K562 (cell line): ENCODE measurements at regions not wholly inside any gene's neighbourhood (a gene's known extent, or its start where the extent isn't known, plus 50 kb on each side); places are given as distances from the start of the nearest gene placed in this dataset.

ENCODE experiments used
- ATAC-seq: fragments of 200-7000 bp; cut with Tn5 transposase; 3 replicates; pipeline ENCODE4 v1.9.1; 2020; ENCODE audit warnings: moderate library complexity
- BruUV-seq: library from RNA; stranded (reverse); fragments of 400-500 nt; replicated peaks from 2 replicates; lab custom pipeline; 2021; lab: Mats Ljungman, UMichigan
- CTCF ChIA-PET: fragments of 300-600 bp; formaldehyde crosslinking; extraction: SDS; loops from one replicate; lab custom pipeline; 2021; ENCODE audit warnings: low intra/inter-chr PET ratio; lab: Yijun Ruan, JAX
- POLR2A ChIA-PET: fragments of 300-600, 350-650 bp; sonication (Branson Sonifier 250); formaldehyde crosslinking; extraction: SDS; loops from one replicate; lab custom pipeline; 2021; ENCODE audit warnings: antibody characterized with exemption, inconsistent platforms; lab: Yijun Ruan, JAX
- DNase-seq, 4 experiments: peaks; one replicate each; pipeline versions ENCODE4 v3.0.0 to v3.0.0-alpha.2; 2011 to 2018; ENCODE audit warnings: low spot score in 3 of 4, mixed read lengths in 3 of 4; ENCODE audit errors: extremely low read depth in 1 of 4
- FAIRE-seq: peaks from 2 replicates; lab custom pipeline; 2011; peaks lifted over from hg19 to GRCh38; lab: Jason Lieb, UNC
- H2AFZ ChIP-seq: 2 replicates; pipeline ENCODE4 v1.6.0; 2011; ENCODE audit warnings: low read depth, low read length, control low read depth, inconsistent platforms
- H3K27ac ChIP-seq: fragments of 200-600 bp; 3 replicates; pipeline ENCODE4 v1.8.0; 2011; ENCODE audit warnings: low read depth, mild to moderate bottlenecking, control low read depth, inconsistent platforms, low read length, moderate library complexity, mixed read lengths; ENCODE audit errors: extremely low read depth
- H3K27me3 ChIP-seq, 2 experiments: fragments of 300-600 bp in 1 of 2; 2 replicates in 1 of 2; 3 replicates in 1 of 2; pipeline versions ENCODE4 v1.6.0 to v1.8.0; 2011; ENCODE audit warnings: inconsistent platforms in 2 of 2, low read length in 2 of 2, mild to moderate bottlenecking in 1 of 2, mixed read lengths in 1 of 2, moderate library complexity in 1 of 2; ENCODE audit not compliant: control insufficient read depth in 2 of 2, insufficient read depth in 2 of 2
- H3K36me3 ChIP-seq: fragments of 300-600 bp; 3 replicates; pipeline ENCODE4 v1.8.0; 2011; ENCODE audit warnings: mild to moderate bottlenecking, low read length, inconsistent platforms; ENCODE audit not compliant: control insufficient read depth, insufficient read depth
- H3K4me1 ChIP-seq, 2 experiments: fragments of 200-600 bp in 1 of 2; replicated peaks in 1 of 2; 2 replicates in 1 of 2; 3 replicates in 1 of 2; pipeline versions ENCODE4 v1.5.1 to v1.8.0; 2011; ENCODE audit warnings: inconsistent platforms in 2 of 2, low read length in 2 of 2, mild to moderate bottlenecking in 1 of 2, mixed read lengths in 1 of 2, moderate library complexity in 1 of 2; ENCODE audit not compliant: control insufficient read depth in 2 of 2, insufficient read depth in 2 of 2
- H3K4me2 ChIP-seq: 2 replicates; pipeline ENCODE4 v1.6.1; 2011; ENCODE audit warnings: low read length, control low read depth, inconsistent platforms, mixed read lengths; ENCODE audit not compliant: insufficient read depth
- H3K4me3 ChIP-seq: fragments of 200-600 bp; sonication (generic), shearing (Covaris generic); 2 replicates; pipeline ENCODE4 v1.5.1; 2016; ENCODE audit warnings: control low read depth, inconsistent platforms
- H3K79me2 ChIP-seq: fragments of 200-600 bp; 3 replicates; pipeline ENCODE4 v1.8.0; 2011; ENCODE audit warnings: low read length, inconsistent platforms; ENCODE audit not compliant: control insufficient read depth, insufficient read depth
- H3K9ac ChIP-seq, 2 experiments: 2 replicates each; pipeline versions ENCODE4 v1.6.0 to v1.6.1; 2011; ENCODE audit warnings: low read depth in 2 of 2, low read length in 2 of 2, control low read depth in 1 of 2, inconsistent platforms in 1 of 2, mild to moderate bottlenecking in 1 of 2, mixed read lengths in 1 of 2; ENCODE audit not compliant: insufficient read depth in 1 of 2
- H3K9me1 ChIP-seq: one replicate; pipeline ENCODE4 v1.6.0; 2011; ENCODE audit warnings: inconsistent platforms, mild to moderate bottlenecking, low read length, moderate library complexity; ENCODE audit not compliant: control insufficient read depth, insufficient read depth
- H3K9me3 ChIP-seq: replicated peaks from 2 replicates; pipeline ENCODE4 v1.5.1; 2011; ENCODE audit warnings: low read depth, low read length, inconsistent platforms; ENCODE audit not compliant: control insufficient read depth, insufficient read depth
- H4K20me1 ChIP-seq: replicated peaks from 2 replicates; pipeline ENCODE4 v1.6.1; 2011; ENCODE audit warnings: low read length, inconsistent platforms, mixed read lengths; ENCODE audit not compliant: control insufficient read depth, insufficient read depth
- ARID1B ChIP-seq: fragments of 450-650 bp; IDR thresholded peaks from 2 replicates; pipeline ENCODE4 v1.6.1; 2016; ENCODE audit warnings: antibody characterized with exemption, mild to moderate bottlenecking, inconsistent platforms
- ATF3 ChIP-seq, 2 experiments: fragments of 450-650 bp in 1 of 2; sonication (generic) in 1 of 2; formaldehyde crosslinking in 1 of 2; IDR thresholded peaks in 1 of 2; conservative IDR thresholded peaks in 1 of 2; 2 replicates each; pipeline versions ENCODE4 v1.6.1 to v1.8.1; 2016 to 2023; ENCODE audit warnings: mild to moderate bottlenecking in 2 of 2, moderate library complexity in 2 of 2, inconsistent platforms in 1 of 2, missing genetic modification reagents in 1 of 2
- CBFA2T3 ChIP-seq: fragments of 450-650 bp; IDR thresholded peaks from 2 replicates; pipeline ENCODE4 v1.6.1; 2017
- CC2D1A ChIP-seq: fragments of 450-650 bp; IDR thresholded peaks from 2 replicates; pipeline ENCODE4 v1.6.1; 2017; ENCODE audit warnings: mild to moderate bottlenecking
- DDX20 ChIP-seq: fragments of 450-650 bp; IDR thresholded peaks from 2 replicates; pipeline ENCODE4 v1.6.1; 2016; ENCODE audit warnings: missing genetic modification characterization, low read depth, mild to moderate bottlenecking, missing compliant biosample characterization, moderate library complexity
- FOXJ2 ChIP-seq: fragments of 200-800 bp; sonication (Bioruptor generic); IDR thresholded peaks from 2 replicates; pipeline ENCODE4 v1.6.1; 2016; ENCODE audit warnings: missing genetic modification characterization, missing compliant biosample characterization
- HMGN3 ChIP-seq: IDR thresholded peaks from 2 replicates; pipeline ENCODE4 v1.6.1; 2011; ENCODE audit warnings: borderline replicate concordance, low read depth, mild to moderate bottlenecking, mixed read lengths, low read length; ENCODE audit not compliant: insufficient read length; ENCODE audit errors: extremely low read depth
- MAFG ChIP-seq: fragments of 450-650 bp; conservative IDR thresholded peaks from 2 replicates; pipeline ENCODE4 v1.6.1; 2016; ENCODE audit warnings: missing genetic modification characterization, missing compliant biosample characterization
- MEIS2 ChIP-seq: fragments of 450-650 bp; IDR thresholded peaks from 2 replicates; pipeline ENCODE4 v1.6.1; 2014; ENCODE audit warnings: mild to moderate bottlenecking; ENCODE audit not compliant: partially characterized antibody
- MYNN ChIP-seq, 2 experiments: sonication (generic); formaldehyde crosslinking in 1 of 2; IDR thresholded peaks; 2 replicates each; pipeline versions ENCODE4 v1.5.0 to v1.6.1; 2016 to 2020; ENCODE audit warnings: antibody characterized with exemption in 1 of 2, missing genetic modification reagents in 1 of 2
- NCOA4 ChIP-seq: fragments of 450-650 bp; IDR thresholded peaks from 2 replicates; pipeline ENCODE4 v1.6.1; 2018; ENCODE audit warnings: mild to moderate bottlenecking; ENCODE audit not compliant: partially characterized antibody
- POLR2B ChIP-seq: fragments of 450-650 bp; IDR thresholded peaks from 2 replicates; pipeline ENCODE4 v1.6.1; 2018; ENCODE audit warnings: low read depth; ENCODE audit not compliant: partially characterized antibody
- RFX7 ChIP-seq: fragments of 250-450 bp; sonication (Bioruptor Pico); IDR thresholded peaks from 2 replicates; pipeline ENCODE4 v1.5.1; 2021; ENCODE audit warnings: mild to moderate bottlenecking
- SETDB1 ChIP-seq: IDR thresholded peaks from one replicate; pipeline ENCODE4 v1.6.1; 2012; ENCODE audit warnings: low read length, control low read depth, inconsistent platforms
- STAG1 ChIP-seq: sonication (generic); formaldehyde crosslinking; IDR thresholded peaks from 2 replicates; pipeline ENCODE4 v1.5.0; 2020; ENCODE audit warnings: missing genetic modification reagents, borderline replicate concordance
- ZNF79 ChIP-seq: fragments of 250-450 bp; sonication (Bioruptor Pico); IDR thresholded peaks from 2 replicates; pipeline ENCODE4 v1.4.0; 2020; ENCODE audit warnings: low read depth, mild to moderate bottlenecking, moderate library complexity
- WGBS: fragments of 100-300 bp; shearing (Covaris generic); methylation state at CpG from one replicate; pipeline ENCODE4 v1.1.6; 2016; ENCODE audit warnings: low coverage, mixed read lengths; ENCODE audit not compliant: insufficient coverage; ENCODE audit errors: missing lambda C conversion rate; 5-methylcytosine and 5-hydroxymethylcytosine counted together
- in situ Hi-C: fragments of 300-500 bp; cut with MboI; formaldehyde crosslinking; loops from 4 replicates; pipeline ENCODE4 v1.15.0; 2018; ENCODE audit warnings: inconsistent platforms, mixed read lengths
- intact Hi-C: fragments of 100-400 bp; cut with micrococcal nuclease; formaldehyde crosslinking; loops from 2 replicates; pipeline ENCODE4 v1.14.2; 2022

- no peak for TF ChIP-seq HMGN3
- TF ChIP-seq ARID1B = 0 out of 2 replicates have a peak, but pooled peaks have one; percentile 14
- peak; percentile 52 for TF ChIP-seq MEIS2
- TF ChIP-seq FOXJ2 (tag) = no peak
- TF ChIP-seq, all 486 proteins: peak for 15
Observed at GRCh38 chr1:90850181-90850897, 133.2 kb upstream of the BARHL2 start (continued).

- no peak overlapping the region for H3K27ac ChIP-seq
- ChIA-PET CTCF (no interaction called here), POLR2A (no interaction called here)
- H3K9me1 ChIP-seq = no peaks in the 10 kb centered on the region
- peaks cover 0 to 4% of the 10 kb centered on the region in 2 experiments; a peak in 3 of 5 replicates for H3K4me1 ChIP-seq
- no peak for DNase-seq
- H3K9me3 ChIP-seq = no peaks in the 10 kb centered on the region; the same call in 1 of the 2 replicates
- no peak for FAIRE-seq
- H3K4me3 ChIP-seq = no peak overlapping the region
- no peak for TF ChIP-seq DDX20 (tag)
- no peak for TF ChIP-seq ZNF79 (CRISPR knock-in tag)
- no peak for TF ChIP-seq RFX7 (CRISPR knock-in tag)
- no peak for TF ChIP-seq SETDB1
- TF ChIP-seq NCOA4 = no peak
- no peak for TF ChIP-seq MYNN (IDR thresholded peaks at IDR 0.05)
- no peak for TF ChIP-seq MYNN (CRISPR knock-in tag; IDR thresholded peaks at IDR 0.05)
- TF ChIP-seq CC2D1A = no peak
- TF ChIP-seq POLR2B = no peak
- TF ChIP-seq ATF3 (IDR thresholded peaks at IDR 0.05) = no peak
- TF ChIP-seq ATF3 (CRISPR knock-in tag; conservative IDR thresholded peaks at IDR 0.05) = no peak
- TF ChIP-seq MAFG = no peak
- TF ChIP-seq CBFA2T3 = no peak
- TF ChIP-seq STAG1 (CRISPR knock-in tag) = no peak
- no peak overlapping the region for H3K9ac ChIP-seq
- in situ Hi-C loops = no loop called here
- H3K4me2 ChIP-seq = no peak overlapping the region
- H3K27me3 ChIP-seq = no peaks in the 10 kb centered on the region
- intact Hi-C loops = no loop called here
- peaks cover 36% of the 10 kb centered on the region for H3K36me3 ChIP-seq
- no peak overlapping the region for H2AFZ ChIP-seq
- ATAC-seq = no peak
- no TSS peak for BruUV-seq
- H3K79me2 ChIP-seq = peaks cover 20% of the 10 kb centered on the region; the same call in 1 of the 3 replicates
- H4K20me1 ChIP-seq = no peaks in the 10 kb centered on the region
- 100% methylated on average over 5 of the region's 21 CpGs for WGBS
Observed at GRCh38 chr1:90841473-90841872, 124.4 kb upstream of the BARHL2 start.
